GM23248 (cell line): ENCODE measurements at regions not wholly inside any gene's neighbourhood (a gene's known extent, or its start where the extent isn't known, plus 50 kb on each side); places are given as distances from the start of the nearest gene placed in this dataset.

Experiments
- EZH2 ChIP-seq: fragments of 200-600 bp; sonication (generic); IDR thresholded peaks from 2 replicates; pipeline ENCODE4 v1.6.1; 2018; ENCODE audit warnings: antibody characterized with exemption, mild to moderate bottlenecking; ENCODE audit not compliant: insufficient read depth, poor library complexity, severe bottlenecking
- EZH2phosphoT487 ChIP-seq: fragments of 200-600 bp; sonication (generic); IDR thresholded peaks from 2 replicates; pipeline ENCODE4 v1.6.1; 2018; ENCODE audit warnings: antibody characterized with exemption, moderate library complexity, mild to moderate bottlenecking, low read depth; ENCODE audit not compliant: insufficient read depth

DNA sequence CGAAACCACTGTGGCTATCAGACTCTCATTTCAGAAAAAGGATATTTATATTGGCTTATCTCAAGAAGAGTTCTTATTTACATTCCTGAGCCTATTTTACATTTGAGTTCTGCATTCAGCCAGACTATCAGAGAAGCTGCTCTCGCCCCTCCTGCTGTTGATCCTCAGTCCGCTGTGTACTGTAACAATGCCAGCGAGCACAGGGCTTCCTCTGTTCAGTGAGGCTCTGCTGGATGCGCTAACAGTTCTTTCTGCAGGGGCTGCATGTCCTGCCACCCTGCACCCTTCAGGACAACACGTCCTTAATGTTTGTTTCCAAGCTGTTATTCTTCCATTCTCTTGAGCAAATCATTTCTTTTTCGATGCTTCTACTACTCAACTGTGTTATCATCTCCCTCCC, 463.7 kb upstream of the SGCG start:
- TF ChIP-seq EZH2phosphoT487 (no peak), EZH2 (no peak)
